ENCODE measurements at regions not wholly inside any gene's neighbourhood (a gene's known extent, or its start where the extent isn't known, plus 50 kb on each side); places are given as distances from the start of the nearest gene placed in this dataset.
"Not testable (repeated sequence)": the region's sequence is repeated elsewhere in the genome, so short reads cannot be mapped to it uniquely, and the experiment has no call there.

DNA sequence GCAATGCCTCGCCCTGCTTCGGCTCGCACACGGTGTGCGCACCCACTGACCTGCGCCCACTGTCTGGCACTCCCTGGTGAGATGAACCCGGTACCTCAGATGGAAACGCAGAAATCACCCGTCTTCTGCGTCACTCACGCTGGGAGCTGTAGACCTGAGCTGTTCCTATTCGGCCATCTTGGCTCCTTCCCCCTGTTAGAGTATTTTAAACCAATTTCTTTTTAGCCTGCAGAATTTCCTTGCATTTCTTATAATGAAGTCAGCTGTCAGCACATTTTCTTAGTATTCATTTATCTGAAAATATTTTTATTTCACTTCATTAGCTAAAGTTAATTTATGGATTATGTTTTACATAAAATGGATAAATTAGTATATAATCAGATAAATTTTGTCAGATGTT is 288.8 kb downstream of the LIG4 start:
- DNase-seq (ENCODE audit: low read depth in 2 of 2) = not testable (repeated sequence)

GRCh38 chr13:107916902-107917301 is 298.4 kb downstream of the LIG4 start:
- DNase-seq (ENCODE audit: low read depth in 2 of 2) = not testable (repeated sequence)

- no peak for DNase-seq (ENCODE audit: low read depth in 2 of 2)
Measured at GRCh38 chr13:107912745-107913144, 302.6 kb downstream of the LIG4 start.

GRCh38 chr13:107907065-107907805 is 308.1 kb downstream of the LIG4 start:
- DNase-seq (ENCODE audit: low read depth in 2 of 2) = peak in 1 of 2 donors; percentile 28

DNA sequence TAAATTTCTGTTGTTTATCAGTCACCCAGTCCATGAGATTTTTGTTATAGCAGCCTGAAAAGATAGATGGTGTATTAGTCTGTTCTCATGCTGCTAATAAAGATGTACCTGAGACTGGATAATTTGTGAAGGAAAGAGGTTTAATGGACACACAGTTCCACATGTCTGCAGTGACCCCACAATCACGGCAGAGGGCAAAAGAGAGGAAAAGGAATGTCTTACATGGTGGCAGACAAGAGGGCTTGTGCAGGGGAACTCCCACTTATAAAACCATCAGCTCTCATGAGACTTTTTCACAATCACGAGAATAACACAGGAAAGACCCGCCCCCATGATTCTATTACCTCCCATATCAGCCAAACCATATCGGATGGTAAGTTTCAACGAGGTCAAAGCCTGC is 309.2 kb downstream of the LIG4 start:
- no peak for DNase-seq (ENCODE audit: low read depth in 2 of 2)

GRCh38 chr13:107901996-107902562 is 313.3 kb downstream of the LIG4 start:
- DNase-seq (ENCODE audit: low read depth in 2 of 2) = no peak

GRCh38 chr13:107901230-107901629 is 314.1 kb downstream of the LIG4 start:
- no peak for DNase-seq (ENCODE audit: low read depth in 2 of 2)

DNA sequence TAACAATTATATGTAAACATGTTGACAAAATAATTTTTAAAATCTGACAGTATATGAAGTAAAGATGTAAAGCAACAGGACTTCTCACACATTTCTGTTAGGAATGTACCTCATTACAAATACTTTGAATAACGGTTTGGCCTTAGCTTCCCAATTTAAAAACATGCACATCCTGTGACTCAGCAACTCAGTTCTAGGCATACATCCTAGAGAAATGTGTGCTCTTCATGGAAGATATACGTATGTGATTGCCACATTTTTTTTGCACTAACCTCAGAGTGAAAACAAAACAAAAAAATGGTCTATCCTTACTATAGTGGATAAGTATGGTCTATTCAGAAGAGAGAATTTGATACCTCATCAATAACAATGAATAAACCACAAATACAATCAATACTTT is 314.6 kb downstream of the LIG4 start:
- peak in 1 of 2 donors; percentile 66 for DNase-seq (ENCODE audit: low read depth in 2 of 2)

- DNase-seq (ENCODE audit: low read depth in 2 of 2) = no peak
Measured at GRCh38 chr13:107886118-107886517, 329.2 kb downstream of the LIG4 start.

DNA sequence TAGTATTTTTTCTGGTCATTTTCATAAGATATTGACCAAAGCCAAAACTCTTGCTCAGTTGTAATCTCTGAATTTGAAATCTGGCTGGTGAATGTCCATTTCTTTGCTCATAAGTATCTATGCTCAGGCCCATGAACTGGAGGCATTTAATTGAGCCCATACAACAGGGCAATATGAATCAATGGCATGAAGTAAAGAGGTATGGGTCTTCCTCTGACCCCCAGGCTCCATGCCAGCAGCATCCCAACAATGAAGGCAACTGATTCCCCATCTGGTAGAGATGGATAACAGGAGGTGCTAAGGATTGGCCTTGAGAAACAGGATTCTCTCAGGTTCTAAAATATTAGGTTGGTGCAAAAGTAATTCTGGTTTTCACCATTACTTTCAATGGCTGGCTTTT is 330.8 kb downstream of the LIG4 start:
- DNase-seq (ENCODE audit: low read depth in 2 of 2) = no peak

GRCh38 chr13:107883561-107884175 is 331.7 kb downstream of the LIG4 start:
- peak in 1 of 2 donors; percentile 83 for DNase-seq (ENCODE audit: low read depth in 2 of 2)

GRCh38 chr13:107882708-107883560 is 332.4 kb downstream of the LIG4 start:
- no peak for DNase-seq (ENCODE audit: low read depth in 2 of 2)

- no peak for DNase-seq (ENCODE audit: low read depth in 2 of 2)
Measured at GRCh38 chr13:107881362-107881761, 334.0 kb downstream of the LIG4 start.

GRCh38 chr13:107874456-107874855 is 340.9 kb downstream of the LIG4 start:
- no peak for DNase-seq (ENCODE audit: low read depth in 2 of 2)

DNA sequence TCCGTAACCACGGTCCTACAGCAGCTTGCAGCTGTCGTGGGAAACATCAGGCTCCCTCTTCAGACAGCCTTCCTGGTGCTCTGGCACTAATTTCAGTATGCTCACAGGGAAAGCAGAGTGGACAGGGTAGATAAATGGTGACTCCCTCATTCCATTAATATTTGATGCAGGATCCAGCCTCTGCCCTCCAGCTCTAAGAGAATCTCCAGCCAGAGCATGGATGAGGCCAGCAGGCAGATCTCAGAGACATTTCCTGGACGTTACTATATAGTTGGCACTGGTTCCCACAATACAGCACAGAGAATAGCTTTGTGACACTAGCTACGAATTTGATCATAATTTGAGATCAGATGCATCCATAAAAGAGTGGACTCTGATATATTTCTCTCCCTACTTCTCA is 341.4 kb downstream of the LIG4 start:
- DNase-seq (ENCODE audit: low read depth in 2 of 2) = no peak

GRCh38 chr13:107870400-107870799 is 344.9 kb downstream of the LIG4 start:
- no peak for DNase-seq (ENCODE audit: low read depth in 2 of 2)

- peak; percentile 64 to 73 for DNase-seq (ENCODE audit: low read depth in 2 of 2)
Measured at GRCh38 chr13:107867701-107868661, 347.4 kb downstream of the LIG4 start.

DNA sequence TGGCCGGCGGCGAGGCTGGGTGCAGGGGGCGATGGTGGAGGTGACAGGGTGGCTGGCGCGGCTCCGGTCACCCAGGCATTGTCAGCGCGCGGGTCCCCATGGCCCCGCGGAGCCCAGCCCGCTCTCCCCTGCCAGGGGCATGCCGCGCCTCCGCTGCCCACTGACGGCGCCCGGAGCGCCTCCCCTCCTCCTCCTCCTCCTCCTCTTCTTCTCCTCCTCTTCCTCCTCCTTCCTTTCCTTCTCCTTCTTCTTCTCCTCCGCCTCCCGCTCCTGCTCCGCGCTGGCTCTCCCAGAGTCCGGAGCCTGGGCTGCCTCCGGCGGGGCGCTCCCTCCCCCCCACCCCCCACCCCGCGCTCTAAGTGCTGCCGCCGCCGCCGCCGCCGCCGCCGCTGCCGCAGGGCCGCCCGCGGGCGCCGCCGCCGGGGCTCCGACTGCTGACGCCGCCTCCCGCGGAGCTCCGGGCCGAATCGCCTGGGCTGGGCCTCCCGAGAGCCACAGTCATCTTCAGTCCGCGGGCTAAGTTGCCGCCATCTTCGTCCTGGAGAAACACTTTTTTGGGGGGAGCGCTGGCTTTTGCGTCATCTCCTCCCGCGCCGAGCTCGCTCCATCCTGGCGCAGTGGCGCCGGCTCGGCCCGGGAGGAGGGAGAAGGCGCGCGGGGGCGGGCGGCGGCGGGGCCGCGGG is 348.3 kb downstream of the LIG4 start:
- DNase-seq (ENCODE audit: low read depth in 2 of 2) = peak; percentile 25 to 64

DNA sequence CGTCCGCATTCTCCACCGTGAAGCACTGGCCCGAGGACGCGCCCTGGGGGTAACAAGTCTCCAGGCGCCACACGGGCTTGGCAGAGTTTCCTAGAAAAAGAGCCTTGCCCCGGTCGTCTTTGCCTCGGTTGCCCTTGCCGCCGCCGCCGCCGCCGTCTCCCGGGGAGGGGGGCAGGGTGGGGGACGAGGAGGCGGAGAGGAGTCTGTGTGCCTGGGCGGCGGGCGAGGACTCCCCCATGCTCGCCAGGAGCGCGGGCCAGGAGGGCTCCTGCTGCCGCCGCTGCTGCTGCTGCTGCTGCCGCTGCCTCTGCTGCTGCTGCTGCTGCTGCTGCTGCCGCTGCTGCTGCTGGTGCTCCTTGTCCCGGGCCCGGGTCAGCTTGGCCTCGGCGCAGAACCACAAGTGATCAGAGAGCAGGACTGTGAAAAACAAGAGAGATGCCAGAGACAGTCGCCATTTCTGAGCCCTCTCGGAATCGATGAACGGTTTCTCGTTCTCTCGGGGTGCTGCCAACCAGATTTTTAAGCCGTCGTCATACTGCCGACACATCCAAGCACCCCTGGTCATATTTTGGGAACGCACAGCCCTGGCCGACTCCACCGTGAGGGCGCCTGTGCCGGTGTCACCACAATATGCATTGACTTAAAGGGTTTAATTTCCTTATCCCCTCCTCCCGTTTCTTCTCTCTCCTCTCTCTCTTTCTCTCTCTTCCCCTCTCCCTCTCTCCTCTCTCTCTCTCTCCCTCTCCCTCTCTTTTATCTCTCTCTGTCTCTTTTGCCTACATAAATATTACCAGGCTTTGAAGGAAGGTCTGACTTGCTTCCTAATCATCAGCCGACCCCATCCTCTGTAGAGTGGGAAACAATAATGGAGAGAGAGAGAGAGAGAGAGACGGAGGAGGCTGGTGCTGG is 349.1 kb downstream of the LIG4 start:
- DNase-seq (ENCODE audit: low read depth in 2 of 2) = peak; percentile 26 to 65

All from lung microvascular endothelial cell (primary cell).